NCI-H526 (cell line): ENCODE measurements at regions not wholly inside any gene's neighbourhood (a gene's known extent, or its start where the extent isn't known, plus 50 kb on each side); places are given as distances from the start of the nearest gene placed in this dataset.

Source experiments
- DNase-seq, 2 experiments: peaks; one replicate each; lab custom pipeline; 2025; lab: John Stamatoyannopoulos, UW

DNA sequence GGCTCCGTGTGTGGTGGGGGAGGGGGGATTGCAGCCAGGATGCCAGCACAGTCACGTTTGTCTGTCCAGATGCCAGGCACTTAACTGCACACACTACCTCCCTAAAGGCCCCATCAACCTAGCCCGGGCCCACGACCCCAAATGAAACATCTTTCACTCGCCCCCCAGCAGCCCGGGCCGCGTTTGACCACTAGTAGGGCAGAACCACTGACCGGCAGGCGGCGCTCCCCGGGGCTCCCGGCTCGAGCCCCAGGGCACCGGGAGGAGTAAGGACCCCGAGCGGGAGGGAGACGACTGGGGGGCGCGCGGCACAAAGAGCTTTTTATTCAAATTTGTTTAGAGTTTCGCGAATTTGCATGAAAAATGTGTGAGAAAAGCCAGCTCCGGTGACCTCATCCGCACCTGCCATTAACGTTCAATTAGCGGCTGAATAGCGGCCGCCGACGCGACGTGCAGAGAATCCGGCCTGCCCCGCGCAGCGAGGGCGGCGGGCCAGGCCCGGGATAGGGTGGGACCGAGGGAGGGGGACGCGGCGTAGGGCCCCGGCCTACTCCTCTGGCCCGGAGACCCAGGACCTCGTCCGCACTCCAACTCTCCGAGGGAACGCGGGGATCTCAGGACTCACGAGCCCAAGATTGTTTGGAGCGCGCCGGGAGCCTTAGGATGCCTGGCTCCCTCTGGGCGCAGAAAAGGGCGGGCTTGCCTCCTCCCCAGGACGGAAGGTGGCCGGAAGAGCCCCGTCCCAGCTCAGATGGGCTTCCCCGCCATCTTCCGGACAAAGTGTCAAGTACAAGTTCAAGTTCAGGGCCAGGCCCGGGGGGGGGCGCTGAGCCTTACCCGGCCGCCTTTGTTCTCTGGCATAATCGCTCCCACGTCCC, 64.9 kb upstream of the POLG start:
- DNase-seq: peak; percentile 52 to 91

DNA sequence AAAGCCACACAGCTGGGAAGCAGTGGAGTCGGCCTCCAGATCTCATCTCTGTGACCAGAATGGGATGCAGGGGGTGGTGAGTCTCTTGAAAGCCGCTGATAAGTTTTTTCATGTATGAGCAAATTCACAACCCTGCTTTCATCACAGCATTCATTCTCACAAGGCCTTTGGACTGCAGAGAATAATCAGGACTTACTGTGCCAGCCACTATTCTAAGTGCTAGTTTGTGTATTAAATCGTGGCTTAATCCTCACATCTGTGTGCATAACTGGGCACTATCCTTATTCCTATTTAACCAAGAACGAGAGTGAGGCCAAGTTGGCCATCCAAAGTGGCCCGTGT, 64.2 kb upstream of the POLG start:
- DNase-seq: no peak

DNA sequence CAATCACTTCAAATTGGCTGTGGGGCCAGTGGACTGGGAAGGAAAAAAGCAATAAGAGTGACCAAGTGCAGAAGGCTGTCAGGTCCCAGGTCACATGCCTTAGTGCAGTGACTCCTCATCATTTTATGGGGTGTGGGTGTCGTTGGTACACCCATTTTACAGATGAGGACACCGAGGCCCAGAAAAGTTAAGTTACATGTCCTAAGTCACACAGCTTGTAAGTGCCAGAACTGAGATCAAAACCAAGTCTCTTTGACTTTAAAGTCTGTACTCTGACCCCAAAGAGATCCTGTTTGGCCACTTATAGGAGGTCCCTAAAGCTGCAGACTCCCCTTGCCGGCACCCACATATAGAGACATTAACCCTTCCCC, 63.0 kb upstream of the POLG start:
- DNase-seq: no peak

DNA sequence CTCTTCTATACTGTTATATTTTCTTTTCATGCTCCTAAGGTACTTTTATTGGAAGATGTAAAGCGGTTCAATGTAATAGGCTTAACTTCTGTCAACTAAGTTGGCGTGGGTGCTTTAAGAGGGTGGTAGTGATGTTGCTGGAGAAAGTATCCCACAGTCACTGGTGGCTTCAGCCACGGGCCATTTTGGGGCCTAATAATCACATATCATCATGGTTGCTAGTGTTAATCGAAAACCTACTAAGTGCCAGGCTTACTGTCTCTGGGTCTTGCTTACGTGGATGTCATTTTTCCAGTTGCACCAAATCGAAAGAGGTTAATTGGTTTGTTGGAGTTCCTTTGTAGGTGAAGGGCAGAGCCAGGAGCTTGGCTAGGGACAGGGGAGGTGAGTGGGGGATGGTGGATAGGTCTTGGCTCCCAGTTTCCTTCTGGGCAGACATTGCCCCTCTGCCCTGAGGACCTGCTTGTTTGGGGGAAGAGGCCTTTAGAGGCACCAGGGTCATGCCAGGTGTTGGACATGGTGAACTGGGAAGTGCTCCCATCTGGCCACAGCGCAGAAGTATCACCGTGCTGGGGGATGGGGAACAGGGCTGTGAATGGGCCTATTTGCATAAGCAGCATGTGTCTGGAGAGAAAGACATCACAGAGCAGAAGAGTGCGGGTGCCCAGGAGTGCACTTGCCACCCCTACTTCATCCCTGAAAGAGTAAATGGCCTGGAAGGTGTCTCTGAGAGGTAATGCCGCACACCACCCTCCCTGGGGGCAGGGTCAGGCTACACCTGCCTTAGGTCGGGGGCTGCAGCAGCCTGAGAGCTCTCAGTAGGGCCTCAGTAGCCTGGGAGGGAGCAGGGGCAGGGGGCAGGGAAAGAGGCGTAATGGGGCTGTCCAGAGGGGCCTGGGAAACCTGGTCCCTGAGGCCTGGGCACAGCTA, 62.4 kb upstream of the POLG start:
- peak; percentile 22 to 83 for DNase-seq

DNA sequence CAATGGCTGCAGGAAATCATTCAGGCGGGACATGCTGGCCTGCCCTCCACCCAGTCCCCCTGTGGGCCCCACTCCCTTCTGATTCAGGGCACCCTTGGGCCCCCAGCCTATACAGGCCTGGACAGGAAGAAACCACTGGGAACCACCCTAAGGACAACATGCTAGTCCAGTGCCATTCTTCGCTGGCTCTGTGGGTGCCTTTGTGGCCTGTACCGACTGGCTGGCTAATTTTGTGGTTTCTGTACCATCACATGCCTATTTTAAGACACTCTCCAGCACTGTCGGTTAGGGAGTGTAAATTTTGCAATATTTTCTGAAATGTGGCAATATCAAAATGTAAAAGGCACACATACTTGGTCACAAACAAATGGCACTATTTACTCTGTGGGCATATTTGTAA, 61.4 kb upstream of the POLG start:
- no peak for DNase-seq

DNA sequence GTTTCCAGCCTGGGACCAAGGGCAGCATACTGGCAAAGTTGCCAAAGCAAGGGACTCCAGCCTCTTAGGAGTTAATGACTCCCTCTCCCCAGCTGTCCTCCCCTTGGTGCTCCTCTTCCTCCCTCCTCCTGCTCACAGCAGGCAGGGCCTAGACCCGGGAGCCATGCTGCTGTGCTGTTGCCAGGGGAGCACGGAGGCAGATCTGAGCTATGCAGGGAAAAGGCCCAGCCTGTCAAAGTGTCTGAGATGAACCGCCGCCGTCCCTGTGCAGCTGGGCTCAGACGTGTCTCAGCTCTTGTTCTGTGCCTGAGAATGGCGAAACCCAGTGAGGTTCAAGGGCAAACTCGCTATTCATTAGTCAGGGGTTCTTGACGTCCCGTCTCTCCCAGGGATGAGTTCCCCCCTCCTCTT, 60.8 kb upstream of the POLG start:
- no peak for DNase-seq

DNA sequence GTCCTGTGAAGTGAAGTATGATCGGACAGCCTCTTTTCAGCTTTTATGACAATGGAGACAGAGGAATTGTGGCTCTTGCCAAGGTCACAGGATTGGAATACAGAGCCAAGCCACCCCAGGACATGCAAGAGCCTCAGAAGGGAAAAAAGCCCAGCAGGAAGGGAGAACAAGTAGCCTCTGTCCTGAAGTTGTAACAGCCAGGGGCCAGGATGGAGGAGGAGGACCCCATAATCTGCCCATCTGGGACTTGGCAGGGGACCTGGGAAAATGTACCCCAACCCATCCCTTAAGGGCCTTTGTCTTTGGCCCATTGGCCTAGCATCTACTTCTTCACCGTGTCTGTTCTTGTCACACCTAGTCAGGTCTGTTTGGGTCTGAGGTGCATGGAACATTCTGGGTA, 60.4 kb upstream of the POLG start:
- DNase-seq: no peak

DNA sequence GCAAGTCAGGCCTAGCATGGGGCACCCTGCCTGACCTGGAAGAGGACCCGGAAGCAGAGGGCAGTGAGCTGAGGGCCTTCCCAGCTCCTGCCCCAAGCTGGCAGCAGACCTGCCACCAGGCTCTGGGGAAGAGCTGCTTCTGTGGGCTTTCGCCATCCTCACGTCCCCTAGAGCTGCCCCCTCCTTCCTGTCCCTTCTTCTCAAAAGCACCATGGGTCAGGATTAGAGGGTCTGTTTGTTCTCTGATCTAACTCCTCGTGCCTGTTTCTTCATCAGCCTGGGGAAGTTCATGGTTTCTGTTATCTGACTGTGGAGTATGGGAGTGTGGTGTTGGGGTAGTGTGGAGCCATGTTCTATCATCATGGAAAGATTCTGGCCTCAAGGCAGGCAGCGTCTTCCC, 58.4 kb upstream of the POLG start:
- no peak for DNase-seq

DNA sequence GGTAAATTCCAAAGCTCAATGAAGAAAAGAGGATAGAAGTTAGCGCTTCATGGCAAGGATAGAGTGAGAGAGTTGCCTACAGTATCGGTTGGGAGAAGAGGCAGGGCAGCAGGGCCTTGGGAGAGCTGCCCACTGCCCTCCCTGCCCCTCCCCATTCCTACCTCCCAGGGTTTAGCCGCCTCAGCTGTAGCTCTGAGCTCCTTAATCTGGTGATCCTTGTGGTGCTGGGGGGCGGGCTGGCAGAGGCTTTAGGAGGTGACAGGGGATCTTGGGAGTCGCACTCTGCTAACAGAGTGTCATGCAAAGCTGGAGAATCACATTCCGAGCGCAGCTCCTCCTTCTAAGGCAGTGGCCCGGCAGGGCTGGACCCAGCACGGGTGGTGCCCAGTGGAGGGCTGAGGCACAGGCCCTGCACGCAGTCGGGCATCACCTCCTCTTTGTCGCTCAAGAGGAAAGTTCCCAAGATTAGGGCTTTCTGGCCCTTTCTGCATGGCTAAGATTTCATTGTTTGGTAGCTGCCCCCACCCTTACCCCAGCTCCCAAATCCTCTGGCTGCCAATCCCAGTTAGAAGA, 57.1 kb upstream of the POLG start:
- no peak for DNase-seq

DNA sequence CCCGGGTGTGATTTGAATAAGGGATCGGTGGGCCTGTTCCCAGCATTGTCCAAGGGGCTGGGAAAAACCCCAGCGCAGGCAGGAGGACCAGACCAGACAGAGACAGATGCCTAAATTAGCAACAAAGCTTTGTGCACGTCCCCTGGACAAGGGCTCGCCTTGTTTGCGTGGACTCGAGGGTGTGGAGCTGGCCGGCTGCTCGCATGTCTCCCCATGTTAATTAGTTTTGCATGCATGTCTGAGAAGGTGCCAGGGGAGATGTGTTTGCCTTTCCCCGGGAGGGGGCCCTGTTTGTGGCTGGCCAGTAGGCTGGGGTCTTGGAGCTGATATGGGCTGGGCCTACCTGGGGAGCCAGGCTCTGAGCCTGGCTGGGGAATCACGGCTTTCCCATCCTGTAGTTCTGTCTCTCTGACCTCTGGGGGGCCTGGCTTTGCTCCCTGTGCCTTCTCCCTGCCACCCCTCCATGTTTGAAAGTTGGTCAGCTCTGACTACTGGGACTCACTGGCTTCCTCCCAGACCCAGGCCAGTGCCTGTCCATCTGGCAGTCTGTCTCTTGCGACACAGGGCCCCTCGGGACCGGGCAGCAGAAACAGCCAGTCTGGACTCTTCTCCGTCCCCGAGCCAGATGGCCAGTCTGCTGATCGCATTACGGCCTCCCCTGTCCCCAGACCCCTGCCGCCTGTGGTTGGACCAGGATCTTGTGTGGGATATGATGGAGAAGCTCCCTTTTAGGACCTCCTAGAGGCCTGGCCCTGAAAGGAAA, 55.4 kb upstream of the POLG start:
- peak; percentile 92 to 94 for DNase-seq

DNA sequence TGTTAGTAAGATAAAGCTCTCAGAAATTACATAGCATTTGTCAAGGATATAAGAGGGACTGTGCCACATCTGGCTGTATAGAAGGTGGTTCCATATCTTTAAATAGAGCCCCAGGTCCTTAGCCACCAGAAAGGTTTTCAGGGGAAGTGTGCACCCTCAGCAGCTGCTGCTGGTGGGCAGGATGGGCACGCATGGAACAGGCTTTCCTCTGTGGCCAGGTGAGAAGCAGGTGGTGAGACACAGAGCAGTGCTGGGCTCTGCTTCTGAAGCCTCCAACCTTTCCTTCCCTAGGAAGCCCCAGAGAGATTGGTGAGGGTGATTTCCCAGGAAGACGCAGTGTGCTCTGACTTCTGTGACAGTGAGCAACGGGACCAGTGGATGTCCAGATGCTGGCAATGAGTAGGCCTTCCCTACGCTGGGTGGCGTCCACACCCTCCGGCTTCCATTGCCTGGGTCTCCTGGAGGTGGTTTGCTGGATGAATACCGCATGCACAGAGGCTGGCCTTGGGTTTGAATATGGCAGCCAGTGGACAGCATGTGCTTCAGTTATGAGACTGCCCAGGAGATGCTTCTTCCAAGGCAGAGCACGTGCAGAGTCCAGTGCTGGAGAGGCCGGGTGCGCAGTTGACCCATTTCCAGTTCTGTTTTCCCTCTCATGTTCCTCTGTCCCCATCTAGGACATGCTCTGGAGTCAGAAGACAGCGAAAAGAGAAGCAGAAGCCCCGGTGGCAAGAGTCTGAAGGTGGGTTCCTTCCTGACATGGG, 52.7 kb upstream of the POLG start:
- no peak for DNase-seq

DNA sequence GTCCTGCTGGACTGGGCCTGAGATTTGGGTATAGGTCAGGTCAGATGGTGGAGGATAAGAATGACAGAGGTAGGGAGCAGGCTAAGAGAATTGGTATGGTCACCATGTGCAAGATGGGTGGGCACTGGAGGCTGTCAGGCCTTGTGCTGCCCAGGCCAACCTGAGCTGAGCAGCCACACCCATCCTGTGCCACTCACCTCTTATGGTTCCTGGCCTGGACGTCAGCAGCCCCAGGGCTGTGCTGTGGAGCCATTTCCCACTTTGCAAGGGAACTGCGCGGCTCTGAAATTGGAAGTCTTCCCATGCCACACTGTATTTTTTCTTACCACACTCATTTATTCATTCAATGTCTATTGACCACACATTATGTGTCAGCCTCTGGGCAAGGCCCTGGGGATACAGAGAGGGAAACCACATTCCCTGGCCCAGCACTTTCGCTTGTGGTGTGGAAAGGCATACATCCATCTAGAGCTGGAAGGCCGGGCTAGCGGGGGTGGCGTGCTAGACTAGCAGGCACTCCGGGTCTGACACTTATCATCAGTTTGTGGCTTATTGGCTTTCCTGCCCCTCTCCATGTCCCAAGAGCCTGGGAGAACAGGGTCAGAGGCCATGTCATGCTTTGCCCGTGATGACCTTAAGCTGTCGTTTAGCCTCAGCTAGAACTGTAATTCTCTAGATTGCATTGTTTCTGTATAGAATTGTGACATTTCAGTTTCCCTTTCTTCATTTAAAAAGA, 51.1 kb upstream of the POLG start:
- DNase-seq: no peak
